GM12892 (cell line): ENCODE measurements at regions not wholly inside any gene's neighbourhood (a gene's known extent, or its start where the extent isn't known, plus 50 kb on each side); places are given as distances from the start of the nearest gene placed in this dataset.

Experiments used
- POLR2A ChIP-seq: IDR thresholded peaks from 2 replicates; pipeline ENCODE4 v1.6.1; 2011; ENCODE audit warnings: low read depth, low read length, control low read depth
- POLR2AphosphoS5 ChIP-seq: IDR thresholded peaks from 2 replicates; pipeline ENCODE4 v1.6.1; 2011; ENCODE audit warnings: low read depth, low read length, control low read depth

- TF ChIP-seq POLR2A (no peak), POLR2AphosphoS5 (no peak)
Observed at GRCh38 chr20:60407938-60408337, 449.7 kb downstream of the CDH26 start.
